OCI-LY3 (cell line): ENCODE measurements at regions not wholly inside any gene's neighbourhood (a gene's known extent, or its start where the extent isn't known, plus 50 kb on each side); places are given as distances from the start of the nearest gene placed in this dataset.

Experiments
- EZH2phosphoT487 ChIP-seq: fragments of 200-600 bp; shearing (Covaris generic); IDR thresholded peaks from 2 replicates; pipeline ENCODE4 v1.6.1; 2018; ENCODE audit warnings: antibody characterized with exemption, mixed run types, low read depth
- TF ChIP-seq, protein P1 (sequence below): fragments of 200-600, 300-600 bp; sonication (generic); IDR thresholded peaks from 2 replicates; pipeline ENCODE4 v1.5.1; 2014; ENCODE audit warnings: antibody characterized with exemption, low read length, low read depth

DNA sequence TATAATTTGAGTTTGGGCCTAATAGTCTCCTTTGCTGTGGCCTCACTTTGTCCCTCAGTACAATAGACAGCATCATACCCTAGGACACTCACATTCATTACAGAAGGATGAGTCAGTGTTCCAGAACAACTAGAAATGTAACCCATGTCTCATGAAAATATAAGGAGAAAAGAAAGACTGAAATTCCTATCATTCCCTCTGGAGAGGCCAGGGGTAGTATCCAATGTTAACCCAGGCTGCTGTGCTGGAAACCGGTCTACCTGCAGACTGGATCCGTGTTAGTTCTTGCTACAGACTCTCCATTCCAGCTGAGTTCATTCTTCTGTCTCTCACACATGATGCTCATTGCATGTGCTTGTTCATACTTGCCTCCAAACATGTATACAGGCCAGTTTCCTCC is 75.8 kb upstream of the HOXC13 start:
- TF ChIP-seq, protein P1, sequence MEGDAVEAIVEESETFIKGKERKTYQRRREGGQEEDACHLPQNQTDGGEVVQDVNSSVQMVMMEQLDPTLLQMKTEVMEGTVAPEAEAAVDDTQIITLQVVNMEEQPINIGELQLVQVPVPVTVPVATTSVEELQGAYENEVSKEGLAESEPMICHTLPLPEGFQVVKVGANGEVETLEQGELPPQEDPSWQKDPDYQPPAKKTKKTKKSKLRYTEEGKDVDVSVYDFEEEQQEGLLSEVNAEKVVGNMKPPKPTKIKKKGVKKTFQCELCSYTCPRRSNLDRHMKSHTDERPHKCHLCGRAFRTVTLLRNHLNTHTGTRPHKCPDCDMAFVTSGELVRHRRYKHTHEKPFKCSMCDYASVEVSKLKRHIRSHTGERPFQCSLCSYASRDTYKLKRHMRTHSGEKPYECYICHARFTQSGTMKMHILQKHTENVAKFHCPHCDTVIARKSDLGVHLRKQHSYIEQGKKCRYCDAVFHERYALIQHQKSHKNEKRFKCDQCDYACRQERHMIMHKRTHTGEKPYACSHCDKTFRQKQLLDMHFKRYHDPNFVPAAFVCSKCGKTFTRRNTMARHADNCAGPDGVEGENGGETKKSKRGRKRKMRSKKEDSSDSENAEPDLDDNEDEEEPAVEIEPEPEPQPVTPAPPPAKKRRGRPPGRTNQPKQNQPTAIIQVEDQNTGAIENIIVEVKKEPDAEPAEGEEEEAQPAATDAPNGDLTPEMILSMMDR = no peak
- TF ChIP-seq EZH2phosphoT487 = no peak
